ENCODE measurements at regions not wholly inside any gene's neighbourhood (a gene's known extent, or its start where the extent isn't known, plus 50 kb on each side); places are given as distances from the start of the nearest gene placed in this dataset.

DNA sequence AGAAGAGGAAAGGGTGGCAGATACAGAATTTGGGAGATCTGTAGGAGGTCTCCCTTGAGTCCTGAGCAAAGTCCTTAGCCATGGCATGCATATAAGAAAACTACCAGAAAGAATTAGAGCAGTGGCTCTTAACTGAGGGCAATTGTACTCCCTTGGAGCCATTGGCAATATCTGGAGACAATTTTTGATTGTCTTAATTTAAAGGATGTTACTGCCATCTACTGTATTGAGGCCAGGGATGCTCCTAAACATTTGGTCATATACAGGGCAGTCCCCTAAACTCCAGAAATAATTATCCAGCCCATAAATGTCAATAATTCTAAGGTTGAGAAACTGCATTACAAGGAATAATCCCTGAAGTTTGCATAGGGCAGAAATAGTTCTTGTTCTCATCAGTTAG is 136.4 kb upstream of the ODAD2 start:
- TF ChIP-seq GATA2 (IDR thresholded peaks at IDR 0.05; ENCODE audit: low read depth, low read length) = no peak
- TF ChIP-seq GATA3 (IDR thresholded peaks at IDR 0.05; ENCODE audit: low read depth, low read length) = no peak
